Mammary epithelial cell (primary cell): ENCODE measurements at regions not wholly inside any gene's neighbourhood (a gene's known extent, or its start where the extent isn't known, plus 50 kb on each side); places are given as distances from the start of the nearest gene placed in this dataset.

Experiments
- CTCF ChIP-seq, 2 donors: IDR thresholded peaks in 1 of 2; conservative IDR thresholded peaks in 1 of 2; 2 replicates each; pipeline ENCODE4 v1.5.1; 2011 to 2012; ENCODE audit warnings: inconsistent platforms in 2 of 2, low read length in 2 of 2, mild to moderate bottlenecking in 2 of 2, control low read depth in 1 of 2, low read depth in 1 of 2; ENCODE audit not compliant: insufficient read depth in 1 of 2; ENCODE audit errors: extremely low read depth in 1 of 2
- EZH2 ChIP-seq: IDR thresholded peaks from 2 replicates; pipeline ENCODE4 v1.6.1; 2012; ENCODE audit warnings: low read length, inconsistent platforms, borderline replicate concordance

GRCh38 chr3:79887213-79887612 is 119.4 kb upstream of the ROBO1 start:
- no peak for TF ChIP-seq CTCF (conservative IDR thresholded peaks at IDR 0.05 in 1 of 2, IDR thresholded peaks at IDR 0.05 in 1 of 2; ENCODE audit: extremely low read depth in 1 of 2, insufficient read depth in 1 of 2, low read depth in 1 of 2, low read length in 2 of 2)
- TF ChIP-seq EZH2, result no peak
